Loucy (cell line): ENCODE measurements at regions not wholly inside any gene's neighbourhood (a gene's known extent, or its start where the extent isn't known, plus 50 kb on each side); places are given as distances from the start of the nearest gene placed in this dataset.

Experiments used
- CTCF ChIP-seq: fragments of 200-600 bp; sonication (generic); conservative IDR thresholded peaks from 2 replicates; pipeline ENCODE4 v1.5.1; 2014; ENCODE audit warnings: mild to moderate bottlenecking, antibody characterized with exemption, low read length
- EZH2phosphoT487 ChIP-seq: fragments of 200-600 bp; IDR thresholded peaks from 2 replicates; pipeline ENCODE4 v1.6.1; 2018; ENCODE audit warnings: antibody characterized with exemption, mild to moderate bottlenecking, moderate library complexity, borderline replicate concordance

GRCh38 chr5:36792560-36793180 is 83.9 kb upstream of the NIPBL start:
- TF ChIP-seq CTCF (no peak), EZH2phosphoT487 (no peak)
